PC-9 (cell line): ENCODE measurements at regions not wholly inside any gene's neighbourhood (a gene's known extent, or its start where the extent isn't known, plus 50 kb on each side); places are given as distances from the start of the nearest gene placed in this dataset.

ENCODE experiments used
- BruUV-seq: library from RNA; stranded (reverse); fragments of 400-500 nt; replicated peaks from 2 replicates; lab custom pipeline; 2021; lab: Mats Ljungman, UMichigan
- CTCF ChIA-PET: fragments of 300-600 bp; sonication (Branson Sonifier 250); formaldehyde crosslinking; loops from one replicate; lab custom pipeline; 2022; ENCODE audit warnings: antibody characterized with exemption; lab: Charles Lee
- POLR2A ChIA-PET: fragments of 300-600 bp; sonication (Branson Sonifier 250); formaldehyde crosslinking; loops from one replicate; lab custom pipeline; 2022; ENCODE audit warnings: antibody characterized with exemption; ENCODE audit not compliant: unreplicated experiment; lab: Charles Lee
- DNase-seq, 2 experiments: peaks; one replicate each; pipeline versions ENCODE4 v3.0.0 to v3.0.0-alpha.2; 2015 to 2022; ENCODE audit warnings: mixed read lengths in 1 of 2
- H2AFZ ChIP-seq: fragments of 200-600 bp; sonication (generic); 2 replicates; pipeline ENCODE4 v1.8.1; 2017; ENCODE audit warnings: antibody characterized with exemption
- H3F3A ChIP-seq: fragments of 200-600 bp; sonication (generic); 2 replicates; pipeline ENCODE4 v1.8.1; 2017; ENCODE audit warnings: antibody characterized with exemption, mild to moderate bottlenecking, low read depth; ENCODE audit not compliant: insufficient read depth
- H3K27ac ChIP-seq: fragments of 200-600 bp; sonication (generic); 2 replicates; pipeline ENCODE4 v1.6.1; 2016; ENCODE audit warnings: mixed run types
- H3K27me3 ChIP-seq: fragments of 200-600 bp; sonication (generic); 2 replicates; pipeline ENCODE4 v1.6.1; 2016; ENCODE audit warnings: low read depth, mixed run types; ENCODE audit not compliant: insufficient read depth
- H3K36me3 ChIP-seq: fragments of 200-600 bp; sonication (generic); 2 replicates; pipeline ENCODE4 v1.6.1; 2016; ENCODE audit warnings: low read depth, mixed run types
- H3K4me1 ChIP-seq: fragments of 200-600 bp; sonication (generic); replicated peaks from 2 replicates; pipeline ENCODE4 v1.6.1; 2016; ENCODE audit warnings: mixed run types; ENCODE audit not compliant: insufficient read depth
- H3K4me2 ChIP-seq: fragments of 200-600 bp; sonication (generic); 2 replicates; pipeline ENCODE4 v1.6.1; 2017; ENCODE audit warnings: mixed run types
- H3K4me3 ChIP-seq: fragments of 200-600 bp; sonication (generic); 2 replicates; pipeline ENCODE4 v1.6.1; 2016; ENCODE audit warnings: mixed run types
- H3K79me2 ChIP-seq: fragments of 200-600 bp; sonication (generic); 2 replicates; pipeline ENCODE4 v1.6.1; 2017; ENCODE audit warnings: low read depth, mixed run types
- H3K9me2 ChIP-seq: fragments of 200-600 bp; sonication (generic); 2 replicates; pipeline ENCODE4 v1.8.1; 2017; ENCODE audit warnings: mild to moderate bottlenecking; ENCODE audit not compliant: insufficient read depth
- H3K9me3 ChIP-seq: fragments of 200-600 bp; sonication (generic); 2 replicates; pipeline ENCODE4 v1.8.1; 2016; ENCODE audit warnings: low read depth; ENCODE audit not compliant: insufficient read depth
- H4K20me1 ChIP-seq: fragments of 200-600 bp; sonication (generic); 2 replicates; pipeline ENCODE4 v1.8.1; 2017; ENCODE audit not compliant: insufficient read depth
- CTCF ChIP-seq: fragments of 200-600 bp; sonication (generic); conservative IDR thresholded peaks from 2 replicates; pipeline ENCODE4 v1.6.1; 2017; ENCODE audit warnings: mixed run types, antibody characterized with exemption, mild to moderate bottlenecking, moderate library complexity
- EZH2 ChIP-seq: fragments of 200-600 bp; sonication (generic); IDR thresholded peaks from 2 replicates; pipeline ENCODE4 v1.8.0; 2017; ENCODE audit warnings: antibody characterized with exemption, low read depth
- intact Hi-C: fragments of 100-400 bp; cut with micrococcal nuclease; formaldehyde crosslinking; loops from one replicate; pipeline ENCODE4 v1.10.0; 2022; ENCODE audit not compliant: unreplicated experiment

GRCh38 chr18:76627444-76627843, 132.4 kb upstream of the ZNF516 start:
- Histone ChIP-seq H3K9me3 (no peaks in the 10 kb centered on the region), H3K36me3 (no peaks in the 10 kb centered on the region), H3K4me2 (no peak overlapping the region), H2AFZ (no peak overlapping the region), H3K27me3 (peaks cover 6% of the 10 kb centered on the region; the same call in 1 of the 2 replicates), H3F3A (no peaks in the 10 kb centered on the region), H4K20me1 (no peaks in the 10 kb centered on the region), H3K79me2 (no peaks in the 10 kb centered on the region), H3K4me1 (no peaks in the 10 kb centered on the region), H3K9me2 (no peaks in the 10 kb centered on the region), H3K27ac (no peak overlapping the region), H3K4me3 (no peak overlapping the region)
- no TSS peak for BruUV-seq
- ChIA-PET POLR2A (no interaction called here), CTCF (no interaction called here)
- no peak for TF ChIP-seq CTCF
- TF ChIP-seq EZH2 = no peak
- intact Hi-C loops = no loop called here
- DNase-seq = no peak

GRCh38 chr18:76626991-76627390, 131.9 kb upstream of the ZNF516 start:
- no peaks in the 10 kb centered on the region for H3K9me3 ChIP-seq
- H3K27ac ChIP-seq = no peak overlapping the region
- no peaks in the 10 kb centered on the region for H3K9me2 ChIP-seq
- H2AFZ ChIP-seq = no peak overlapping the region
- no peak overlapping the region for H3K4me3 ChIP-seq
- no peaks in the 10 kb centered on the region for H3K79me2 ChIP-seq
- TF ChIP-seq CTCF (no peak), EZH2 (no peak)
- ChIA-PET CTCF (no interaction called here), POLR2A (no interaction called here)
- no peak for DNase-seq
- H3F3A ChIP-seq = no peaks in the 10 kb centered on the region
- H3K36me3 ChIP-seq = no peaks in the 10 kb centered on the region
- no peaks in the 10 kb centered on the region for H4K20me1 ChIP-seq
- BruUV-seq = no TSS peak
- no peak overlapping the region for H3K4me2 ChIP-seq
- peaks cover 6% of the 10 kb centered on the region; the same call in 1 of the 2 replicates for H3K27me3 ChIP-seq
- H3K4me1 ChIP-seq = no peaks in the 10 kb centered on the region
- intact Hi-C loops = no loop called here

- ChIA-PET POLR2A (no interaction called here), CTCF (no interaction called here)
- Histone ChIP-seq H3K4me2 (no peak overlapping the region), H3K27ac (no peak overlapping the region), H2AFZ (no peak overlapping the region), H3K9me3 (no peaks in the 10 kb centered on the region), H3K36me3 (no peaks in the 10 kb centered on the region), H3K27me3 (no peaks in the 10 kb centered on the region), H3K4me3 (no peak overlapping the region), H3K9me2 (no peaks in the 10 kb centered on the region), H3K4me1 (no peaks in the 10 kb centered on the region), H3F3A (no peaks in the 10 kb centered on the region), H3K79me2 (no peaks in the 10 kb centered on the region), H4K20me1 (no peaks in the 10 kb centered on the region)
- BruUV-seq = no TSS peak
- no peak for DNase-seq
- TF ChIP-seq CTCF (no peak), EZH2 (no peak)
- intact Hi-C loops = no loop called here
Measured at GRCh38 chr18:76622651-76623050, 127.6 kb upstream of the ZNF516 start.
